GM21526 (cell line): ENCODE measurements at regions not wholly inside any gene's neighbourhood (a gene's known extent, or its start where the extent isn't known, plus 50 kb on each side); places are given as distances from the start of the nearest gene placed in this dataset.
"Not testable (repeated sequence)": the region's sequence is repeated elsewhere in the genome, so short reads cannot be mapped to it uniquely, and the experiment has no call there.

ENCODE experiments used
- ATAC-seq: cut with Tn5 transposase; IDR thresholded peaks from one replicate; pipeline ENCODE4 v1.9.1; 2021; ENCODE audit warnings: moderate library complexity; ENCODE audit not compliant: unreplicated experiment, low FRiP score

- ATAC-seq: no peak
Measured at GRCh38 chr22:48781868-48782267, 1045.8 kb downstream of the BRD1 start.

GRCh38 chr22:48781391-48781790, 1046.3 kb downstream of the BRD1 start:
- ATAC-seq: no peak

GRCh38 chr22:48780597-48781277, 1046.9 kb downstream of the BRD1 start:
- ATAC-seq: no peak

GRCh38 chr22:48779661-48780596, 1047.7 kb downstream of the BRD1 start:
- ATAC-seq: no peak

GRCh38 chr22:48779211-48779643, 1048.4 kb downstream of the BRD1 start:
- no peak for ATAC-seq

- no peak for ATAC-seq
Measured at GRCh38 chr22:48778308-48779195, 1049.1 kb downstream of the BRD1 start.

- no peak for ATAC-seq
Measured at GRCh38 chr22:48772286-48772907, 1055.3 kb downstream of the BRD1 start.

GRCh38 chr22:48765595-48765994, 1062.1 kb downstream of the BRD1 start:
- no peak for ATAC-seq

GRCh38 chr22:48761546-48761945, 1066.1 kb downstream of the BRD1 start:
- no peak for ATAC-seq

- no peak for ATAC-seq
Measured at GRCh38 chr22:48760481-48761390, 1066.9 kb downstream of the BRD1 start.

- no peak for ATAC-seq
Measured at GRCh38 chr22:48758881-48759875, 1068.5 kb downstream of the BRD1 start.

- ATAC-seq: no peak
Measured at GRCh38 chr22:48757985-48758561, 1069.6 kb downstream of the BRD1 start.

GRCh38 chr22:48757581-48757980, 1070.1 kb downstream of the BRD1 start:
- no peak for ATAC-seq

GRCh38 chr22:48757135-48757534, 1070.5 kb downstream of the BRD1 start:
- not testable (repeated sequence) for ATAC-seq

- ATAC-seq: no peak
Measured at GRCh38 chr22:48756146-48757111, 1071.2 kb downstream of the BRD1 start.
